K562 (cell line): ENCODE measurements at regions not wholly inside any gene's neighbourhood (a gene's known extent, or its start where the extent isn't known, plus 50 kb on each side); places are given as distances from the start of the nearest gene placed in this dataset.

ENCODE experiments used
- ARID2 ChIP-seq: fragments of 450-650 bp; IDR thresholded peaks from 2 replicates; pipeline ENCODE4 v1.6.1; 2017; ENCODE audit warnings: antibody characterized with exemption, mild to moderate bottlenecking
- FOXA3 ChIP-seq, 2 experiments: fragments of 450-650 bp in 1 of 2; sonication (generic) in 1 of 2; formaldehyde crosslinking; IDR thresholded peaks in 1 of 2; conservative IDR thresholded peaks in 1 of 2; 2 replicates each; pipeline versions ENCODE4 v1.4.0 to v1.8.0; 2020 to 2022; ENCODE audit warnings: mild to moderate bottlenecking in 2 of 2, missing genetic modification reagents in 1 of 2
- GABPB2 ChIP-seq: fragments of 250-450 bp; sonication (Bioruptor Pico); conservative IDR thresholded peaks from 2 replicates; pipeline ENCODE4 v1.5.1; 2021; ENCODE audit warnings: mild to moderate bottlenecking
- PHTF2 ChIP-seq: fragments of 250-450 bp; sonication (Bioruptor Pico); IDR thresholded peaks from 2 replicates; pipeline ENCODE4 v1.5.0; 2021; ENCODE audit warnings: mild to moderate bottlenecking
- SMARCA4 ChIP-seq: fragments of 450-650 bp; IDR thresholded peaks from 2 replicates; pipeline ENCODE4 v1.6.1; 2016
- TCF3 ChIP-seq: sonication (generic); formaldehyde crosslinking; IDR thresholded peaks from 2 replicates; pipeline ENCODE4 v1.4.0; 2020; ENCODE audit warnings: mild to moderate bottlenecking, missing genetic modification reagents
- ZC3H8 ChIP-seq: fragments of 450-650 bp; IDR thresholded peaks from 2 replicates; pipeline ENCODE4 v1.6.1; 2017
- ZFX ChIP-seq: sonication (generic); formaldehyde crosslinking; IDR thresholded peaks from 2 replicates; pipeline ENCODE4 v1.8.0; 2022; ENCODE audit warnings: mild to moderate bottlenecking, missing genetic modification reagents, moderate library complexity
- ZNF384 ChIP-seq: IDR thresholded peaks from 2 replicates; pipeline ENCODE4 v1.6.1; 2012; ENCODE audit warnings: low read depth, low read length, improper control_type of control experiment
- ZNF644 ChIP-seq: fragments of 200-800 bp; sonication (Bioruptor generic); IDR thresholded peaks from 2 replicates; pipeline ENCODE4 v1.6.1; 2016; ENCODE audit warnings: low read depth, missing genetic modification characterization, missing compliant biosample characterization
- TF ChIP-seq, protein P1 (sequence below): fragments of 200-600 bp; sonication (generic); IDR thresholded peaks from one replicate; pipeline ENCODE4 v1.6.1; 2012; ENCODE audit warnings: mild to moderate bottlenecking, low read depth, low read length, inconsistent platforms
- TF ChIP-seq, protein P2 (sequence below): sonication (generic); formaldehyde crosslinking; IDR thresholded peaks from 2 replicates; pipeline ENCODE4 v1.8.0; 2022; ENCODE audit warnings: missing genetic modification reagents, mild to moderate bottlenecking, borderline replicate concordance
- TF ChIP-seq, protein P3 (sequence below), 2 experiments: fragments of 450-650 bp; conservative IDR thresholded peaks; 2 replicates each; pipeline ENCODE4 v1.6.1; 2017; ENCODE audit warnings: mild to moderate bottlenecking in 2 of 2, moderate library complexity in 2 of 2
- TF ChIP-seq, protein P4 (sequence below): fragments of 450-650 bp; IDR thresholded peaks from 2 replicates; pipeline ENCODE4 v1.6.1; 2014; ENCODE audit warnings: low read depth, mild to moderate bottlenecking, moderate library complexity, borderline replicate concordance

DNA sequence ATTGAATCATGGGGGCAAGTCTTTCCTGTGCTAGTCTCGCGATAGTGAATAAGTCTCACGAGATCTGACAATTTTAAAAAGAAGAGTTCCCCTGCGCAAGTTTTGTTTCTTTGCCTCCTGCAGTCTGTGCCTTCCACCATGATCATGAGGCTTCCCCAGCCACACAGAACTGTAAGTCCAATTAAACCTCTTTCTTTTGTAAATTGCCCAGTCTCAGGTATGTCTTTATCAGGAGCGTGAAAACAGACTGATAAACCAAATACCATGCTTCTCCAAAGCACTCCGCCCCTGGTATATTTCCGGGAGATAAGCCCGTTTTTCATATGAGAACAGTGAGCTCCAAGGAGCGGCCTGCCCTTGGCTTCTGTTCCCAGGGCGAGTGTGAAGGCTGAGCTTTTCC is 118.9 kb downstream of the EVX1 start (continued):
- TF ChIP-seq, protein P1, sequence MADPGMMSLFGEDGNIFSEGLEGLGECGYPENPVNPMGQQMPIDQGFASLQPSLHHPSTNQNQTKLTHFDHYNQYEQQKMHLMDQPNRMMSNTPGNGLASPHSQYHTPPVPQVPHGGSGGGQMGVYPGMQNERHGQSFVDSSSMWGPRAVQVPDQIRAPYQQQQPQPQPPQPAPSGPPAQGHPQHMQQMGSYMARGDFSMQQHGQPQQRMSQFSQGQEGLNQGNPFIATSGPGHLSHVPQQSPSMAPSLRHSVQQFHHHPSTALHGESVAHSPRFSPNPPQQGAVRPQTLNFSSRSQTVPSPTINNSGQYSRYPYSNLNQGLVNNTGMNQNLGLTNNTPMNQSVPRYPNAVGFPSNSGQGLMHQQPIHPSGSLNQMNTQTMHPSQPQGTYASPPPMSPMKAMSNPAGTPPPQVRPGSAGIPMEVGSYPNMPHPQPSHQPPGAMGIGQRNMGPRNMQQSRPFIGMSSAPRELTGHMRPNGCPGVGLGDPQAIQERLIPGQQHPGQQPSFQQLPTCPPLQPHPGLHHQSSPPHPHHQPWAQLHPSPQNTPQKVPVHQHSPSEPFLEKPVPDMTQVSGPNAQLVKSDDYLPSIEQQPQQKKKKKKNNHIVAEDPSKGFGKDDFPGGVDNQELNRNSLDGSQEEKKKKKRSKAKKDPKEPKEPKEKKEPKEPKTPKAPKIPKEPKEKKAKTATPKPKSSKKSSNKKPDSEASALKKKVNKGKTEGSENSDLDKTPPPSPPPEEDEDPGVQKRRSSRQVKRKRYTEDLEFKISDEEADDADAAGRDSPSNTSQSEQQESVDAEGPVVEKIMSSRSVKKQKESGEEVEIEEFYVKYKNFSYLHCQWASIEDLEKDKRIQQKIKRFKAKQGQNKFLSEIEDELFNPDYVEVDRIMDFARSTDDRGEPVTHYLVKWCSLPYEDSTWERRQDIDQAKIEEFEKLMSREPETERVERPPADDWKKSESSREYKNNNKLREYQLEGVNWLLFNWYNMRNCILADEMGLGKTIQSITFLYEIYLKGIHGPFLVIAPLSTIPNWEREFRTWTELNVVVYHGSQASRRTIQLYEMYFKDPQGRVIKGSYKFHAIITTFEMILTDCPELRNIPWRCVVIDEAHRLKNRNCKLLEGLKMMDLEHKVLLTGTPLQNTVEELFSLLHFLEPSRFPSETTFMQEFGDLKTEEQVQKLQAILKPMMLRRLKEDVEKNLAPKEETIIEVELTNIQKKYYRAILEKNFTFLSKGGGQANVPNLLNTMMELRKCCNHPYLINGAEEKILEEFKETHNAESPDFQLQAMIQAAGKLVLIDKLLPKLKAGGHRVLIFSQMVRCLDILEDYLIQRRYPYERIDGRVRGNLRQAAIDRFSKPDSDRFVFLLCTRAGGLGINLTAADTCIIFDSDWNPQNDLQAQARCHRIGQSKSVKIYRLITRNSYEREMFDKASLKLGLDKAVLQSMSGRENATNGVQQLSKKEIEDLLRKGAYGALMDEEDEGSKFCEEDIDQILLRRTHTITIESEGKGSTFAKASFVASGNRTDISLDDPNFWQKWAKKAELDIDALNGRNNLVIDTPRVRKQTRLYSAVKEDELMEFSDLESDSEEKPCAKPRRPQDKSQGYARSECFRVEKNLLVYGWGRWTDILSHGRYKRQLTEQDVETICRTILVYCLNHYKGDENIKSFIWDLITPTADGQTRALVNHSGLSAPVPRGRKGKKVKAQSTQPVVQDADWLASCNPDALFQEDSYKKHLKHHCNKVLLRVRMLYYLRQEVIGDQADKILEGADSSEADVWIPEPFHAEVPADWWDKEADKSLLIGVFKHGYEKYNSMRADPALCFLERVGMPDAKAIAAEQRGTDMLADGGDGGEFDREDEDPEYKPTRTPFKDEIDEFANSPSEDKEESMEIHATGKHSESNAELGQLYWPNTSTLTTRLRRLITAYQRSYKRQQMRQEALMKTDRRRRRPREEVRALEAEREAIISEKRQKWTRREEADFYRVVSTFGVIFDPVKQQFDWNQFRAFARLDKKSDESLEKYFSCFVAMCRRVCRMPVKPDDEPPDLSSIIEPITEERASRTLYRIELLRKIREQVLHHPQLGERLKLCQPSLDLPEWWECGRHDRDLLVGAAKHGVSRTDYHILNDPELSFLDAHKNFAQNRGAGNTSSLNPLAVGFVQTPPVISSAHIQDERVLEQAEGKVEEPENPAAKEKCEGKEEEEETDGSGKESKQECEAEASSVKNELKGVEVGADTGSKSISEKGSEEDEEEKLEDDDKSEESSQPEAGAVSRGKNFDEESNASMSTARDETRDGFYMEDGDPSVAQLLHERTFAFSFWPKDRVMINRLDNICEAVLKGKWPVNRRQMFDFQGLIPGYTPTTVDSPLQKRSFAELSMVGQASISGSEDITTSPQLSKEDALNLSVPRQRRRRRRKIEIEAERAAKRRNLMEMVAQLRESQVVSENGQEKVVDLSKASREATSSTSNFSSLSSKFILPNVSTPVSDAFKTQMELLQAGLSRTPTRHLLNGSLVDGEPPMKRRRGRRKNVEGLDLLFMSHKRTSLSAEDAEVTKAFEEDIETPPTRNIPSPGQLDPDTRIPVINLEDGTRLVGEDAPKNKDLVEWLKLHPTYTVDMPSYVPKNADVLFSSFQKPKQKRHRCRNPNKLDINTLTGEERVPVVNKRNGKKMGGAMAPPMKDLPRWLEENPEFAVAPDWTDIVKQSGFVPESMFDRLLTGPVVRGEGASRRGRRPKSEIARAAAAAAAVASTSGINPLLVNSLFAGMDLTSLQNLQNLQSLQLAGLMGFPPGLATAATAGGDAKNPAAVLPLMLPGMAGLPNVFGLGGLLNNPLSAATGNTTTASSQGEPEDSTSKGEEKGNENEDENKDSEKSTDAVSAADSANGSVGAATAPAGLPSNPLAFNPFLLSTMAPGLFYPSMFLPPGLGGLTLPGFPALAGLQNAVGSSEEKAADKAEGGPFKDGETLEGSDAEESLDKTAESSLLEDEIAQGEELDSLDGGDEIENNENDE = no peak
- TF ChIP-seq ZFX (CRISPR knock-in tag) (no peak), ZNF644 (no peak), FOXA3 (CRISPR knock-in tag; conservative IDR thresholded peaks at IDR 0.05 in 1 of 2, IDR thresholded peaks at IDR 0.05 in 1 of 2) (no peak), ZNF384 (no peak), GABPB2 (CRISPR knock-in tag) (no peak), PHTF2 (CRISPR knock-in tag) (no peak), SMARCA4 (peak; percentile 53; the same call in 1 of the 2 replicates), TCF3 (CRISPR knock-in tag) (no peak), ARID2 (no peak), ZC3H8 (no peak)
- TF ChIP-seq, protein P2, sequence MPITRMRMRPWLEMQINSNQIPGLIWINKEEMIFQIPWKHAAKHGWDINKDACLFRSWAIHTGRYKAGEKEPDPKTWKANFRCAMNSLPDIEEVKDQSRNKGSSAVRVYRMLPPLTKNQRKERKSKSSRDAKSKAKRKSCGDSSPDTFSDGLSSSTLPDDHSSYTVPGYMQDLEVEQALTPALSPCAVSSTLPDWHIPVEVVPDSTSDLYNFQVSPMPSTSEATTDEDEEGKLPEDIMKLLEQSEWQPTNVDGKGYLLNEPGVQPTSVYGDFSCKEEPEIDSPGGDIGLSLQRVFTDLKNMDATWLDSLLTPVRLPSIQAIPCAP (CRISPR knock-in tag) = 0 out of 2 replicates have a peak, but pooled peaks have one; percentile 35
- TF ChIP-seq, protein P3, sequence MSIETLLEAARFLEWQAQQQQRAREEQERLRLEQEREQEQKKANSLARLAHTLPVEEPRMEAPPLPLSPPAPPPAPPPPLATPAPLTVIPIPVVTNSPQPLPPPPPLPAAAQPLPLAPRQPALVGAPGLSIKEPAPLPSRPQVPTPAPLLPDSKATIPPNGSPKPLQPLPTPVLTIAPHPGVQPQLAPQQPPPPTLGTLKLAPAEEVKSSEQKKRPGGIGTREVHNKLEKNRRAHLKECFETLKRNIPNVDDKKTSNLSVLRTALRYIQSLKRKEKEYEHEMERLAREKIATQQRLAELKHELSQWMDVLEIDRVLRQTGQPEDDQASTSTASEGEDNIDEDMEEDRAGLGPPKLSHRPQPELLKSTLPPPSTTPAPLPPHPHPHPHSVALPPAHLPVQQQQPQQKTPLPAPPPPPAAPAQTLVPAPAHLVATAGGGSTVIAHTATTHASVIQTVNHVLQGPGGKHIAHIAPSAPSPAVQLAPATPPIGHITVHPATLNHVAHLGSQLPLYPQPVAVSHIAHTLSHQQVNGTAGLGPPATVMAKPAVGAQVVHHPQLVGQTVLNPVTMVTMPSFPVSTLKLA (conservative IDR thresholded peaks at IDR 0.05) = peak in 1 of 2 experiments; percentile 39; a peak in 1 of 4 replicates
- TF ChIP-seq, protein P4, sequence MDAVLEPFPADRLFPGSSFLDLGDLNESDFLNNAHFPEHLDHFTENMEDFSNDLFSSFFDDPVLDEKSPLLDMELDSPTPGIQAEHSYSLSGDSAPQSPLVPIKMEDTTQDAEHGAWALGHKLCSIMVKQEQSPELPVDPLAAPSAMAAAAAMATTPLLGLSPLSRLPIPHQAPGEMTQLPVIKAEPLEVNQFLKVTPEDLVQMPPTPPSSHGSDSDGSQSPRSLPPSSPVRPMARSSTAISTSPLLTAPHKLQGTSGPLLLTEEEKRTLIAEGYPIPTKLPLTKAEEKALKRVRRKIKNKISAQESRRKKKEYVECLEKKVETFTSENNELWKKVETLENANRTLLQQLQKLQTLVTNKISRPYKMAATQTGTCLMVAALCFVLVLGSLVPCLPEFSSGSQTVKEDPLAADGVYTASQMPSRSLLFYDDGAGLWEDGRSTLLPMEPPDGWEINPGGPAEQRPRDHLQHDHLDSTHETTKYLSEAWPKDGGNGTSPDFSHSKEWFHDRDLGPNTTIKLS = peak; percentile 76; the same call in 1 of the 2 replicates
